GM12878 (cell line): ENCODE measurements at regions not wholly inside any gene's neighbourhood (a gene's known extent, or its start where the extent isn't known, plus 50 kb on each side); places are given as distances from the start of the nearest gene placed in this dataset.
A peak's percentile ranks its signal among the peaks of the same experiment; 100 is the strongest.

ENCODE experiments used
- ATAC-seq: fragments of 200-7000 bp; cut with Tn5 transposase; 3 replicates; pipeline ENCODE4 v1.9.1; 2020; ENCODE audit warnings: mild to moderate bottlenecking, moderate library complexity
- BruUV-seq: library from RNA; stranded (reverse); fragments of 400-500 nt; replicated peaks from 2 replicates; lab custom pipeline; 2021; lab: Mats Ljungman, UMichigan
- CTCF ChIA-PET: fragments of 300-600 bp; sonication (Branson Sonifier 250); formaldehyde crosslinking; extraction: SDS; loops from one replicate; lab custom pipeline; 2021; ENCODE audit warnings: inconsistent platforms; lab: Yijun Ruan, JAX
- POLR2A ChIA-PET: fragments of 350-600 bp; formaldehyde crosslinking; extraction: SDS; loops from one replicate; lab custom pipeline; 2021; ENCODE audit warnings: inconsistent platforms; lab: Charles Lee
- RAD21 ChIA-PET: fragments of 300-600 bp; sonication (Branson Sonifier 250); formaldehyde crosslinking; loops from one replicate; lab custom pipeline; 2023; ENCODE audit warnings: antibody characterized with exemption; ENCODE audit not compliant: unreplicated experiment; lab: Charles Lee
- SMC1A ChIA-PET: fragments of 300-600 bp; sonication (Branson Sonifier 250); formaldehyde crosslinking; loops from one replicate; lab custom pipeline; 2023; ENCODE audit not compliant: unreplicated experiment, uncharacterized antibody; lab: Charles Lee
- DNase-seq: peaks from one replicate; pipeline ENCODE4 v3.0.0-alpha.2; 2011; ENCODE audit warnings: low read depth, low spot score
- FAIRE-seq: peaks from 3 replicates; lab custom pipeline; 2011; peaks lifted over from hg19 to GRCh38; lab: Jason Lieb, UNC
- H2AFZ ChIP-seq: 2 replicates; pipeline ENCODE4 v1.6.0; 2011; ENCODE audit warnings: low read depth, low read length, control low read depth; ENCODE audit not compliant: control insufficient read depth
- H3K27ac ChIP-seq: 2 replicates; pipeline ENCODE4 v1.5.1; 2011; ENCODE audit warnings: control low read depth; ENCODE audit not compliant: control insufficient read depth, insufficient read depth
- H3K27me3 ChIP-seq, 2 experiments: replicated peaks in 1 of 2; 2 replicates each; pipeline versions ENCODE4 v1.6.0 to v1.6.1; 2011; ENCODE audit warnings: low read length in 1 of 2; ENCODE audit not compliant: control insufficient read depth in 2 of 2, insufficient read depth in 2 of 2
- H3K36me3 ChIP-seq, 2 experiments: 2 replicates each; pipeline ENCODE4 v1.5.1; 2011; ENCODE audit warnings: low read length in 1 of 2; ENCODE audit not compliant: control insufficient read depth in 2 of 2, insufficient read depth in 2 of 2
- H3K4me1 ChIP-seq: 2 replicates; pipeline ENCODE4 v1.6.1; 2011; ENCODE audit warnings: mild to moderate bottlenecking, low read length, moderate library complexity, mixed read lengths; ENCODE audit not compliant: control insufficient read depth, insufficient read depth
- H3K4me2 ChIP-seq: 2 replicates; pipeline ENCODE4 v1.6.0; 2011; ENCODE audit warnings: control low read depth; ENCODE audit not compliant: control insufficient read depth, insufficient read depth
- H3K4me3 ChIP-seq: fragments of 200-600 bp; sonication (generic); 2 replicates; pipeline ENCODE4 v1.5.1; 2016
- H3K79me2 ChIP-seq: 2 replicates; pipeline ENCODE4 v1.6.0; 2011; ENCODE audit warnings: low read length; ENCODE audit not compliant: control insufficient read depth, insufficient read depth
- H3K9ac ChIP-seq: 2 replicates; pipeline ENCODE4 v1.8.0; 2011; ENCODE audit warnings: low read length, control low read depth, mixed read lengths; ENCODE audit not compliant: control insufficient read depth, insufficient read depth
- H3K9me3 ChIP-seq: replicated peaks from 3 replicates; pipeline ENCODE4 v1.5.1; 2011; ENCODE audit warnings: mild to moderate bottlenecking, low read length; ENCODE audit not compliant: control insufficient read depth, insufficient read depth
- H4K20me1 ChIP-seq: 2 replicates; pipeline ENCODE4 v1.6.0; 2011; ENCODE audit not compliant: control insufficient read depth, insufficient read depth
- ATF7 ChIP-seq: fragments of 450-650 bp; IDR thresholded peaks from 2 replicates; pipeline ENCODE4 v1.6.1; 2016; ENCODE audit warnings: low read depth, mild to moderate bottlenecking
- CHD2 ChIP-seq: IDR thresholded peaks from 2 replicates; pipeline ENCODE4 v1.6.1; 2011; ENCODE audit warnings: low read depth, low read length, improper control_type of control experiment, borderline replicate concordance
- FOS ChIP-seq: IDR thresholded peaks from 3 replicates; pipeline ENCODE4 v1.6.1; 2011; ENCODE audit warnings: borderline replicate concordance; ENCODE audit not compliant: insufficient read length; ENCODE audit errors: extremely low read depth
- HCFC1 ChIP-seq: fragments of 150-350 bp; IDR thresholded peaks from 2 replicates; pipeline ENCODE4 v1.6.1; 2014; ENCODE audit warnings: low read length
- JUNB ChIP-seq: IDR thresholded peaks from 2 replicates; pipeline ENCODE4 v1.6.1; 2016; ENCODE audit warnings: antibody characterized with exemption, mild to moderate bottlenecking
- MEF2A ChIP-seq: IDR thresholded peaks from 2 replicates; pipeline ENCODE4 v1.6.1; 2011; ENCODE audit warnings: low read depth, mild to moderate bottlenecking, low read length, moderate library complexity; ENCODE audit not compliant: insufficient read depth
- MLLT1 ChIP-seq: fragments of 450-650 bp; IDR thresholded peaks from 2 replicates; pipeline ENCODE4 v1.6.1; 2016; ENCODE audit warnings: mild to moderate bottlenecking
- MXI1 ChIP-seq: fragments of 150-350 bp; IDR thresholded peaks from 2 replicates; pipeline ENCODE4 v1.6.1; 2011; ENCODE audit warnings: low read depth, mild to moderate bottlenecking, inconsistent platforms, low read length, improper control_type of control experiment
- MYB ChIP-seq: fragments of 150-350 bp; IDR thresholded peaks from 2 replicates; pipeline ENCODE4 v1.6.1; 2014; ENCODE audit warnings: mild to moderate bottlenecking, low read depth, low read length, borderline replicate concordance
- RCOR1 ChIP-seq: conservative IDR thresholded peaks from 2 replicates; pipeline ENCODE4 v1.6.1; 2012; ENCODE audit warnings: low read depth, low read length, improper control_type of control experiment
- RUNX3 ChIP-seq: IDR thresholded peaks from 2 replicates; pipeline ENCODE4 v1.6.1; 2012; ENCODE audit warnings: low read length, inconsistent platforms
- SP1 ChIP-seq: IDR thresholded peaks from one replicate; pipeline ENCODE4 v1.6.1; 2011; ENCODE audit warnings: low read depth, low read length
- STAT3 ChIP-seq: IDR thresholded peaks from 2 replicates; pipeline ENCODE4 v1.6.1; 2011; ENCODE audit warnings: low read depth, low read length, improper control_type of control experiment
- YBX1 ChIP-seq: fragments of 450-650 bp; IDR thresholded peaks from 2 replicates; pipeline ENCODE4 v1.6.1; 2016; ENCODE audit warnings: antibody characterized with exemption
- ZNF207 ChIP-seq: fragments of 450-650 bp; IDR thresholded peaks from 2 replicates; pipeline ENCODE4 v1.6.1; 2014; ENCODE audit warnings: antibody characterized with exemption, mild to moderate bottlenecking, borderline replicate concordance
- WGBS: methylation state at CpG from one replicate; pipeline ENCODE4 v1.1.6; 2016; ENCODE audit warnings: low lambda C conversion rate; ENCODE audit not compliant: insufficient replicate concordance, insufficient coverage; ENCODE audit errors: missing lambda C conversion rate; 5-methylcytosine and 5-hydroxymethylcytosine counted together
- in situ Hi-C: fragments of 300-500 bp; cut with MboI; formaldehyde crosslinking; loops from 9 replicates; pipeline ENCODE4 v1.14.3; 2018; ENCODE audit warnings: mixed read lengths
- intact Hi-C: fragments of 100-400 bp; cut with micrococcal nuclease; formaldehyde crosslinking; loops from one replicate; pipeline ENCODE4 v1.14.2; 2022; ENCODE audit not compliant: unreplicated experiment

GRCh38 chr2:226497146-226497909 lies 302.3 kb downstream of the IRS1 start:
- Histone ChIP-seq H3K79me2 (no peaks in the 10 kb centered on the region), H3K27me3 (no peaks in the 10 kb centered on the region), H3K4me2 (no peak overlapping the region), H4K20me1 (no peaks in the 10 kb centered on the region), H3K27ac (no peak overlapping the region), H3K9me3 (no peaks in the 10 kb centered on the region), H3K9ac (no peak overlapping the region), H3K36me3 (no peaks in the 10 kb centered on the region), H3K4me3 (no peak overlapping the region), H2AFZ (no peak overlapping the region), H3K4me1 (no peaks in the 10 kb centered on the region)
- DNase-seq (no peak), ATAC-seq (peak; percentile 46; the same call in 1 of the 3 replicates), FAIRE-seq (no peak)
- CTCF ChIA-PET = no interaction called here
- BruUV-seq = no TSS peak
- WGBS = 0% methylated on average over 4 of the region's 4 CpGs
- no peak for TF ChIP-seq HCFC1
- peak; percentile 56 for TF ChIP-seq JUNB
- no peak for TF ChIP-seq ZNF207
- RAD21 ChIA-PET = interaction anchor here (0.7 kb wide), 1 partner anchor 305 kb away, joined by 3 read pairs; no protein-coding TSS in a partner anchor
- POLR2A ChIA-PET = no interaction called here
- SMC1A ChIA-PET = interaction anchor here (0.9 kb wide), 1 partner anchor 261 kb away, joined by 3 read pairs; no protein-coding TSS in a partner anchor
- intact Hi-C loops (no loop called here), in situ Hi-C loops (no loop called here)

- no peak overlapping the region for H3K4me3 ChIP-seq
- SMC1A ChIA-PET = no interaction called here
- no peak overlapping the region for H3K27ac ChIP-seq
- H3K4me1 ChIP-seq = no peaks in the 10 kb centered on the region
- no peak overlapping the region for H3K9ac ChIP-seq
- no peaks in the 10 kb centered on the region for H3K36me3 ChIP-seq
- no peak for FAIRE-seq
- H3K79me2 ChIP-seq = no peaks in the 10 kb centered on the region
- no peaks in the 10 kb centered on the region for H3K27me3 ChIP-seq
- no peaks in the 10 kb centered on the region for H3K9me3 ChIP-seq
- no peak overlapping the region for H3K4me2 ChIP-seq
- 20% methylated on average over 2 of the region's 2 CpGs for WGBS
- CTCF ChIA-PET = no interaction called here
- no peaks in the 10 kb centered on the region for H4K20me1 ChIP-seq
- in situ Hi-C loops = no loop called here
- POLR2A ChIA-PET = no interaction called here
- intact Hi-C loops = no loop called here
- H2AFZ ChIP-seq = no peak overlapping the region
- ATAC-seq = no peak
- BruUV-seq = no TSS peak
- RAD21 ChIA-PET = no interaction called here
- DNase-seq = no peak
- no peak for TF ChIP-seq YBX1
- TF ChIP-seq MLLT1 = no peak
- no peak for TF ChIP-seq STAT3
- TF ChIP-seq ATF7 = no peak
- TF ChIP-seq FOS = no peak
- TF ChIP-seq RUNX3 = no peak
- no peak for TF ChIP-seq MEF2A
- TF ChIP-seq RCOR1 = no peak
- no peak for TF ChIP-seq CHD2
- TF ChIP-seq MXI1 = no peak
- TF ChIP-seq MYB = no peak
- no peak for TF ChIP-seq SP1
Measured at GRCh38 chr2:226496273-226496550, 303.4 kb downstream of the IRS1 start.
